Small intestine (tissue), 7 donors: ENCODE measurements at regions not wholly inside any gene's neighbourhood (a gene's known extent, or its start where the extent isn't known, plus 50 kb on each side); places are given as distances from the start of the nearest gene placed in this dataset.

Experiments
- DNase-seq, 2 donors: peaks; one replicate each; pipeline versions ENCODE4 v3.0.0 to v3.0.0-alpha.2; 2013
- FAIRE-seq: peaks from 2 replicates; lab custom pipeline; 2012; peaks lifted over from hg19 to GRCh38; lab: Jason Lieb, UNC
- H3K27ac ChIP-seq, 3 donors: one replicate each; pipeline ENCODE4 v1.5.1; 2013; ENCODE audit warnings: low read length in 2 of 3, mild to moderate bottlenecking in 2 of 3, control low read depth in 1 of 3, inconsistent platforms in 1 of 3, low read depth in 1 of 3, moderate library complexity in 1 of 3
- H3K27me3 ChIP-seq, 3 donors: one replicate each; pipeline ENCODE4 v1.6.1; 2013; ENCODE audit warnings: low read length in 3 of 3, inconsistent platforms in 1 of 3; ENCODE audit not compliant: control insufficient read depth in 3 of 3, insufficient read depth in 3 of 3
- H3K36me3 ChIP-seq, 3 donors: one replicate each; pipeline ENCODE4 v1.6.1; 2013; ENCODE audit warnings: low read length in 3 of 3, inconsistent platforms in 1 of 3, low read depth in 1 of 3, mild to moderate bottlenecking in 1 of 3, moderate library complexity in 1 of 3; ENCODE audit not compliant: control insufficient read depth in 3 of 3, insufficient read depth in 2 of 3
- H3K4me1 ChIP-seq, 3 donors: one replicate each; pipeline ENCODE4 v1.6.1; 2013; ENCODE audit warnings: low read length in 2 of 3, inconsistent platforms in 1 of 3, low read depth in 1 of 3, mild to moderate bottlenecking in 1 of 3, moderate library complexity in 1 of 3; ENCODE audit not compliant: control insufficient read depth in 3 of 3, insufficient read depth in 2 of 3
- H3K4me3 ChIP-seq, 3 donors: one replicate each; pipeline ENCODE4 v1.5.1; 2013; ENCODE audit warnings: low read length in 3 of 3, control low read depth in 1 of 3, inconsistent platforms in 1 of 3, low read depth in 1 of 3, mild to moderate bottlenecking in 1 of 3, moderate library complexity in 1 of 3
- H3K9me3 ChIP-seq, 2 donors: one replicate each; pipeline ENCODE4 v1.6.1; 2013; ENCODE audit warnings: low read depth in 1 of 2, low read length in 1 of 2; ENCODE audit not compliant: control insufficient read depth in 2 of 2, insufficient read depth in 1 of 2
- WGBS, 3 donors: extraction: QIAGEN DNeasy Blood & Tissue Kit; methylation state at CpG; one replicate each; pipeline ENCODE4 v1.1.7; 2013; 5-methylcytosine and 5-hydroxymethylcytosine counted together
- donor health status: healthy with polysubstance abuse.
- donor health status: control.
- donor health status: control.
- donor health status: Bipolar disorder and iron deficiency.
- donor health status: healthy.

- no peaks in the 10 kb centered on the region for H3K27me3 ChIP-seq
- no peaks in the 10 kb centered on the region for H3K4me1 ChIP-seq
- no peak overlapping the region for H3K4me3 ChIP-seq
- no peak for FAIRE-seq
- DNase-seq, result no peak
- WGBS, 3 donors, result 71 to 80% (median 74%) methylated on average over 4 of the region's 4 CpGs
- H3K27ac ChIP-seq, result no peak overlapping the region
- no peaks in the 10 kb centered on the region for H3K36me3 ChIP-seq
- no peaks in the 10 kb centered on the region for H3K9me3 ChIP-seq
These were observed 282.6 kb downstream of the CPS1 start for GRCh38 chr2:210839034-210839433.

GRCh38 chr2:210839450-210839849, 283.1 kb downstream of the CPS1 start:
- FAIRE-seq (no peak), DNase-seq (no peak)
- Histone ChIP-seq H3K36me3 (no peaks in the 10 kb centered on the region), H3K27ac (no peak overlapping the region), H3K4me3 (no peak overlapping the region), H3K4me1 (no peaks in the 10 kb centered on the region), H3K27me3 (no peaks in the 10 kb centered on the region), H3K9me3 (no peaks in the 10 kb centered on the region)

GRCh38 chr2:210842896-210843295, 286.5 kb downstream of the CPS1 start:
- WGBS, 3 donors, result 53 to 69% (median 54%) methylated on average over 3 of the region's 3 CpGs
- no peak for FAIRE-seq
- no peaks in the 10 kb centered on the region for H3K9me3 ChIP-seq

GRCh38 chr2:210844016-210844415, 287.6 kb downstream of the CPS1 start:
- H3K4me3 ChIP-seq, result no peak overlapping the region
- 71 to 86% (median 76%) methylated on average over 1 of the region's 1 CpG for WGBS, 3 donors
- H3K4me1 ChIP-seq, result no peaks in the 10 kb centered on the region
- H3K36me3 ChIP-seq, result no peaks in the 10 kb centered on the region
- H3K27ac ChIP-seq, result no peak overlapping the region
- H3K27me3 ChIP-seq, result no peaks in the 10 kb centered on the region
- no peak for FAIRE-seq
- H3K9me3 ChIP-seq, result no peaks in the 10 kb centered on the region
- no peak for DNase-seq

More at GRCh38 chr2:210842896-210843295, 286.5 kb downstream of the CPS1 start:
- H3K27me3 ChIP-seq, result no peaks in the 10 kb centered on the region
- DNase-seq, result no peak
- no peaks in the 10 kb centered on the region for H3K36me3 ChIP-seq
- no peak overlapping the region for H3K27ac ChIP-seq
- no peaks in the 10 kb centered on the region for H3K4me1 ChIP-seq
- H3K4me3 ChIP-seq, result no peak overlapping the region

GRCh38 chr2:210859314-210859713, 302.9 kb downstream of the CPS1 start:
- H3K9me3 ChIP-seq, result no peaks in the 10 kb centered on the region
- no peaks in the 10 kb centered on the region for H3K4me1 ChIP-seq
- no peaks in the 10 kb centered on the region for H3K36me3 ChIP-seq
- no peak overlapping the region for H3K4me3 ChIP-seq
- no peaks in the 10 kb centered on the region for H3K27me3 ChIP-seq
- no peak for FAIRE-seq
- no peak overlapping the region for H3K27ac ChIP-seq
- DNase-seq, result no peak
- WGBS, 3 donors, result 29 to 42% (median 38%) methylated on average over 2 of the region's 2 CpGs

GRCh38 chr2:210860276-210860675, 303.9 kb downstream of the CPS1 start:
- no peak overlapping the region for H3K27ac ChIP-seq
- H3K4me3 ChIP-seq, result no peak overlapping the region
- no peaks in the 10 kb centered on the region for H3K9me3 ChIP-seq
- no peak for FAIRE-seq
- DNase-seq, result no peak
- no peaks in the 10 kb centered on the region for H3K4me1 ChIP-seq
- H3K27me3 ChIP-seq, result no peaks in the 10 kb centered on the region
- WGBS, 3 donors, result 37 to 54% (median 43%) methylated on average over 5 of the region's 5 CpGs
- H3K36me3 ChIP-seq, result no peaks in the 10 kb centered on the region

- DNase-seq (no peak), FAIRE-seq (no peak)
- Histone ChIP-seq H3K4me1 (no peaks in the 10 kb centered on the region), H3K27me3 (no peaks in the 10 kb centered on the region), H3K9me3 (no peaks in the 10 kb centered on the region), H3K27ac (no peak overlapping the region), H3K36me3 (no peaks in the 10 kb centered on the region), H3K4me3 (no peak overlapping the region)
- WGBS, 3 donors, result 76 to 83% (median 82%) methylated on average over 2 of the region's 2 CpGs
These were observed 304.8 kb downstream of the CPS1 start for GRCh38 chr2:210861038-210861665.

GRCh38 chr2:210862283-210863065, 306.1 kb downstream of the CPS1 start:
- FAIRE-seq (no peak), DNase-seq (no peak)
- Histone ChIP-seq H3K4me1 (no peaks in the 10 kb centered on the region), H3K36me3 (no peaks in the 10 kb centered on the region), H3K27me3 (no peaks in the 10 kb centered on the region), H3K4me3 (no peak overlapping the region), H3K27ac (no peak overlapping the region), H3K9me3 (no peaks in the 10 kb centered on the region)
- 46 to 63% (median 52%) methylated on average over 2 of the region's 2 CpGs for WGBS, 3 donors
